ENCODE measurements at regions not wholly inside any gene's neighbourhood (a gene's known extent, or its start where the extent isn't known, plus 50 kb on each side); places are given as distances from the start of the nearest gene placed in this dataset.

- H3K27ac ChIP-seq (ENCODE audit: low read depth in 2 of 2, low read length in 2 of 2) = no peak overlapping the region
- TF ChIP-seq, protein P1, sequence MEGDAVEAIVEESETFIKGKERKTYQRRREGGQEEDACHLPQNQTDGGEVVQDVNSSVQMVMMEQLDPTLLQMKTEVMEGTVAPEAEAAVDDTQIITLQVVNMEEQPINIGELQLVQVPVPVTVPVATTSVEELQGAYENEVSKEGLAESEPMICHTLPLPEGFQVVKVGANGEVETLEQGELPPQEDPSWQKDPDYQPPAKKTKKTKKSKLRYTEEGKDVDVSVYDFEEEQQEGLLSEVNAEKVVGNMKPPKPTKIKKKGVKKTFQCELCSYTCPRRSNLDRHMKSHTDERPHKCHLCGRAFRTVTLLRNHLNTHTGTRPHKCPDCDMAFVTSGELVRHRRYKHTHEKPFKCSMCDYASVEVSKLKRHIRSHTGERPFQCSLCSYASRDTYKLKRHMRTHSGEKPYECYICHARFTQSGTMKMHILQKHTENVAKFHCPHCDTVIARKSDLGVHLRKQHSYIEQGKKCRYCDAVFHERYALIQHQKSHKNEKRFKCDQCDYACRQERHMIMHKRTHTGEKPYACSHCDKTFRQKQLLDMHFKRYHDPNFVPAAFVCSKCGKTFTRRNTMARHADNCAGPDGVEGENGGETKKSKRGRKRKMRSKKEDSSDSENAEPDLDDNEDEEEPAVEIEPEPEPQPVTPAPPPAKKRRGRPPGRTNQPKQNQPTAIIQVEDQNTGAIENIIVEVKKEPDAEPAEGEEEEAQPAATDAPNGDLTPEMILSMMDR (IDR thresholded peaks at IDR 0.05; ENCODE audit: borderline replicate concordance, extremely low read depth, insufficient read depth) = no peak
- H3K9ac ChIP-seq (ENCODE audit: low read length in 3 of 3) = no peak overlapping the region
- no peaks in the 10 kb centered on the region for H3K36me3 ChIP-seq (ENCODE audit: control insufficient read depth in 2 of 3, insufficient read depth in 3 of 3, low read length in 3 of 3)
- FAIRE-seq (no peak), DNase-seq (peak in 4 of 5 donors; percentile 38 to 76 (median 70))
- intact Hi-C loops (cut with DNase I) = no loop called here
- H3K4me1 ChIP-seq (ENCODE audit: control insufficient read depth in 2 of 3, insufficient read depth in 2 of 3, low read depth in 1 of 3, low read length in 3 of 3) = peaks cover 0 to 6% (median 0%) of the 10 kb centered on the region in 3 donors
- H3K27me3 ChIP-seq (ENCODE audit: control insufficient read depth, insufficient read depth, low read length) = no peaks in the 10 kb centered on the region
- H3K9me3 ChIP-seq (ENCODE audit: control insufficient read depth in 2 of 3, insufficient read depth in 1 of 3, low read length in 3 of 3) = no peaks in the 10 kb centered on the region
- H3K4me3 ChIP-seq (ENCODE audit: low read length in 3 of 3) = no peak overlapping the region
Observed at GRCh38 chr12:65522956-65523860, 244.7 kb downstream of the MSRB3 start.

- peaks cover 0 to 6% (median 0%) of the 10 kb centered on the region in 3 donors for H3K4me1 ChIP-seq (ENCODE audit: control insufficient read depth in 2 of 3, insufficient read depth in 2 of 3, low read depth in 1 of 3, low read length in 3 of 3)
- DNase-seq (no peak), FAIRE-seq (no peak)
- no peaks in the 10 kb centered on the region for H3K9me3 ChIP-seq (ENCODE audit: control insufficient read depth in 2 of 3, insufficient read depth in 1 of 3, low read length in 3 of 3)
- H3K36me3 ChIP-seq (ENCODE audit: control insufficient read depth in 2 of 3, insufficient read depth in 3 of 3, low read length in 3 of 3) = no peaks in the 10 kb centered on the region
- intact Hi-C loops (cut with DNase I) = no loop called here
- no peaks in the 10 kb centered on the region for H3K27me3 ChIP-seq (ENCODE audit: control insufficient read depth, insufficient read depth, low read length)
- no peak overlapping the region for H3K27ac ChIP-seq (ENCODE audit: low read depth in 2 of 2, low read length in 2 of 2)
- no peak overlapping the region for H3K9ac ChIP-seq (ENCODE audit: low read length in 3 of 3)
- no peak overlapping the region for H3K4me3 ChIP-seq (ENCODE audit: low read length in 3 of 3)
- TF ChIP-seq, protein P1 (IDR thresholded peaks at IDR 0.05; ENCODE audit: borderline replicate concordance, extremely low read depth, insufficient read depth) = no peak
Observed at GRCh38 chr12:65524666-65525065, 246.2 kb downstream of the MSRB3 start.

GRCh38 chr12:65525491-65526141 lies 247.1 kb downstream of the MSRB3 start:
- H3K27me3 ChIP-seq (ENCODE audit: control insufficient read depth, insufficient read depth, low read length) = no peaks in the 10 kb centered on the region
- DNase-seq (no peak), FAIRE-seq (no peak)
- no peak overlapping the region for H3K9ac ChIP-seq (ENCODE audit: low read length in 3 of 3)
- no peaks in the 10 kb centered on the region for H3K9me3 ChIP-seq (ENCODE audit: control insufficient read depth in 2 of 3, insufficient read depth in 1 of 3, low read length in 3 of 3)
- no peak overlapping the region for H3K27ac ChIP-seq (ENCODE audit: low read depth in 2 of 2, low read length in 2 of 2)
- H3K4me3 ChIP-seq (ENCODE audit: low read length in 3 of 3) = no peak overlapping the region
- peaks cover 0 to 6% (median 0%) of the 10 kb centered on the region in 3 donors for H3K4me1 ChIP-seq (ENCODE audit: control insufficient read depth in 2 of 3, insufficient read depth in 2 of 3, low read depth in 1 of 3, low read length in 3 of 3)
- TF ChIP-seq, protein P1 (IDR thresholded peaks at IDR 0.05; ENCODE audit: borderline replicate concordance, extremely low read depth, insufficient read depth) = no peak
- H3K36me3 ChIP-seq (ENCODE audit: control insufficient read depth in 2 of 3, insufficient read depth in 3 of 3, low read length in 3 of 3) = no peaks in the 10 kb centered on the region
- intact Hi-C loops (cut with DNase I) = no loop called here
